Vagina (tissue), 2 donors: ENCODE measurements at regions not wholly inside any gene's neighbourhood (a gene's known extent, or its start where the extent isn't known, plus 50 kb on each side); places are given as distances from the start of the nearest gene placed in this dataset.

Experiments used
- DNase-seq, 2 donors: peaks; one replicate each; pipeline ENCODE4 v3.0.0-alpha.2; 2017; ENCODE audit errors: extremely low spot score in 2 of 2
- H3K27ac ChIP-seq: fragments of 200-600 bp; sonication (generic); one replicate; pipeline ENCODE4 v1.5.1; 2019
- H3K27me3 ChIP-seq: fragments of 200-600 bp; sonication (generic); one replicate; pipeline ENCODE4 v1.5.1; 2019
- H3K36me3 ChIP-seq, 2 donors: fragments of 200-600 bp; sonication (generic); one replicate each; pipeline ENCODE4 v1.5.1; 2017 to 2019
- H3K4me1 ChIP-seq: fragments of 200-600 bp; sonication (generic); one replicate; pipeline ENCODE4 v1.5.1; 2019
- H3K4me3 ChIP-seq, 2 donors: fragments of 200-600 bp; sonication (generic); 1 replicate in 1 of 2; 2 replicates in 1 of 2; pipeline ENCODE4 v1.5.1; 2016 to 2019
- H3K9me3 ChIP-seq: fragments of 200-600 bp; sonication (generic); one replicate; pipeline ENCODE4 v1.5.1; 2019
- POLR2A ChIP-seq, 2 donors: fragments of 450-650 bp; IDR thresholded peaks; one replicate each; pipeline ENCODE4 v1.6.1; 2017; ENCODE audit warnings: antibody characterized with exemption in 2 of 2, mild to moderate bottlenecking in 2 of 2, moderate library complexity in 2 of 2
- POLR2AphosphoS5 ChIP-seq, 2 donors: sonication (generic); formaldehyde crosslinking; IDR thresholded peaks; one replicate each; pipeline ENCODE4 v1.9.0; 2017; ENCODE audit warnings: antibody characterized with exemption in 2 of 2, mild to moderate bottlenecking in 2 of 2, low read depth in 1 of 2; ENCODE audit not compliant: insufficient read depth in 1 of 2
- intact Hi-C: fragments of 100-400 bp; cut with DNase I; formaldehyde crosslinking; loops from one replicate; pipeline ENCODE4 v1.15.1; 2023
- TF ChIP-seq, protein P1 (sequence below), 3 experiments: fragments of 450-650 bp in 2 of 3; fragments of 200-600 bp in 1 of 3; sonication (generic) in 1 of 3; IDR thresholded peaks; one replicate each; pipeline ENCODE4 v1.5.1; 2017 to 2019; ENCODE audit warnings: antibody characterized with exemption in 3 of 3, mild to moderate bottlenecking in 2 of 3, moderate library complexity in 2 of 3

DNA sequence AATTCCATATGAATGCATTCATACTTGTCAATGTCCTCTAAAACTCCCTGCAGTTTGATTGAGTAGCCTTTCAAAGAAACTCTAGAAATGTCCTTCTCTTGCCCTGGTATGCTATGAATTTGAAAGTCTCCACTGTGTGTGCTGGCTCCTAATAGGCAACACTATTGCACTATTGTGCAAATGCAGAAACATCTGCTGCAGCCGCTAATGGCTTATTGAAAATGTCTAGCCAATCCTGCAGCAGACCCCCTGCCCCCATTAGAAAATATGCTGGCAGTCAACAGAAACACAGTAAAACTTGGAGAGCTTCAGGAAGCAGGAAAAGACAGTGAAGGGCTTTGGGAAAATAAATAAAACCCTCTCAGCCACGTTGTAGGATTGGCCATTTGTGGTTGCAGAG is 87.3 kb upstream of the GRAMD2B start:
- no peaks in the 10 kb centered on the region for H3K9me3 ChIP-seq
- no peaks in the 10 kb centered on the region for H3K4me1 ChIP-seq
- H3K36me3 ChIP-seq, result no peaks in the 10 kb centered on the region
- intact Hi-C loops, result loop anchor here (5.0 kb wide), 1 partner anchor 261 kb away; the partner anchor contains the start of gene ALDH7A1
- DNase-seq, result no peak
- TF ChIP-seq, protein P1, sequence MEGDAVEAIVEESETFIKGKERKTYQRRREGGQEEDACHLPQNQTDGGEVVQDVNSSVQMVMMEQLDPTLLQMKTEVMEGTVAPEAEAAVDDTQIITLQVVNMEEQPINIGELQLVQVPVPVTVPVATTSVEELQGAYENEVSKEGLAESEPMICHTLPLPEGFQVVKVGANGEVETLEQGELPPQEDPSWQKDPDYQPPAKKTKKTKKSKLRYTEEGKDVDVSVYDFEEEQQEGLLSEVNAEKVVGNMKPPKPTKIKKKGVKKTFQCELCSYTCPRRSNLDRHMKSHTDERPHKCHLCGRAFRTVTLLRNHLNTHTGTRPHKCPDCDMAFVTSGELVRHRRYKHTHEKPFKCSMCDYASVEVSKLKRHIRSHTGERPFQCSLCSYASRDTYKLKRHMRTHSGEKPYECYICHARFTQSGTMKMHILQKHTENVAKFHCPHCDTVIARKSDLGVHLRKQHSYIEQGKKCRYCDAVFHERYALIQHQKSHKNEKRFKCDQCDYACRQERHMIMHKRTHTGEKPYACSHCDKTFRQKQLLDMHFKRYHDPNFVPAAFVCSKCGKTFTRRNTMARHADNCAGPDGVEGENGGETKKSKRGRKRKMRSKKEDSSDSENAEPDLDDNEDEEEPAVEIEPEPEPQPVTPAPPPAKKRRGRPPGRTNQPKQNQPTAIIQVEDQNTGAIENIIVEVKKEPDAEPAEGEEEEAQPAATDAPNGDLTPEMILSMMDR (IDR thresholded peaks at IDR 0.05), result no peak
- TF ChIP-seq POLR2AphosphoS5 (IDR thresholded peaks at IDR 0.05; ENCODE audit: insufficient read depth in 1 of 2, low read depth in 1 of 2) (no peak), POLR2A (IDR thresholded peaks at IDR 0.05) (no peak)
- no peak overlapping the region for H3K27ac ChIP-seq
- H3K4me3 ChIP-seq, result no peak overlapping the region
- H3K27me3 ChIP-seq, result no peaks in the 10 kb centered on the region

- H3K27ac ChIP-seq, result no peak overlapping the region
- no peaks in the 10 kb centered on the region for H3K9me3 ChIP-seq
- H3K36me3 ChIP-seq, result no peaks in the 10 kb centered on the region
- intact Hi-C loops, result loop anchor here (5.0 kb wide), 1 partner anchor 259 kb away; the partner anchor contains the start of gene ALDH7A1
- H3K27me3 ChIP-seq, result no peaks in the 10 kb centered on the region
- no peaks in the 10 kb centered on the region for H3K4me1 ChIP-seq
- TF ChIP-seq POLR2AphosphoS5 (IDR thresholded peaks at IDR 0.05; ENCODE audit: insufficient read depth in 1 of 2, low read depth in 1 of 2), result no peak
- no peak for DNase-seq
- no peak overlapping the region for H3K4me3 ChIP-seq
These were observed 84.6 kb upstream of the GRAMD2B start for GRCh38 chr5:126338635-126339034.

- Histone ChIP-seq H3K36me3 (no peaks in the 10 kb centered on the region), H3K27ac (no peak overlapping the region), H3K4me3 (no peak overlapping the region), H3K9me3 (no peaks in the 10 kb centered on the region), H3K27me3 (no peaks in the 10 kb centered on the region), H3K4me1 (no peaks in the 10 kb centered on the region)
- intact Hi-C loops, result loop anchor here (5.0 kb wide), 1 partner anchor 258 kb away; the partner anchor contains the start of gene ALDH7A1
- TF ChIP-seq POLR2A (IDR thresholded peaks at IDR 0.05), result no peak
- TF ChIP-seq, protein P1 (IDR thresholded peaks at IDR 0.05), result peak; percentile 67 to 85 (median 70)
- peak in 1 of 2 donors; percentile 46 for TF ChIP-seq POLR2AphosphoS5 (IDR thresholded peaks at IDR 0.05; ENCODE audit: insufficient read depth in 1 of 2, low read depth in 1 of 2)
- DNase-seq, result no peak
These were observed 83.9 kb upstream of the GRAMD2B start for GRCh38 chr5:126339215-126339805.

DNA sequence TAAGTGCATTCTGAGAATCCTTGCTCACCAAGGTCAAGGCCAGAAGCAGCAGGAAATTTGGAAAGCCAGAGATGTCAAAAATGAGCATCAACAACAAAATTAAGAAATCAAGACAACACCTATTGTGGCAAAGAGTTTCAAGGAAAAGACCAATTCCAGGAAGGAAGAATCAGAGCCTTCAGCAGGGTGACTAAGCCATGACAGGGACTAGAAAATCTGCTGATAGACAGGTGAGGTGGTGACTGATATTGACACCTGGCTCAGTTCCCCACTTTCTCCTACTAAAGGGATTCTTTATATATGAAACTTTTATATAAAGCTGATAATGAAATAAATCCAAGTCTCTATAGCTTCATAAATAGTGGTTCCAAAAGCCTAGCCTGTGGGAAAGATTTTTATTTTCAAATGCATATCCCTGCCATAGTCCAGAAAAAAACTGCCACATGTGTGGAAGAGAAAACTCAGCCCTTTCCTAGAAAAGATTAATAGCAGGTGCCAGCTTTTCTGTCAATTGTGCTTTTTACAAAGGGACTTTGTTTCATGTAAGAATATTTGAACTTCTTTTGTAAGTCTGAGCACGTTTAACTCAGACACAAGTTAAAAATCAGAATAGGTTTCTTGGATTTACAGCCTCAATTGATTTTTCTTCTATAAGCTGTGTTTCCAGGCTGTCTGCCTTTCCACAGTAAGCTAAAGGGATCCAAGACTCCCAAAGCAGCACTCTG is 81.1 kb upstream of the GRAMD2B start:
- no peak for DNase-seq
- TF ChIP-seq, protein P1 (IDR thresholded peaks at IDR 0.05), result no peak
- no peak for TF ChIP-seq POLR2A (IDR thresholded peaks at IDR 0.05)
- TF ChIP-seq POLR2AphosphoS5 (IDR thresholded peaks at IDR 0.05; ENCODE audit: insufficient read depth in 1 of 2, low read depth in 1 of 2), result no peak
- Histone ChIP-seq H3K27ac (no peak overlapping the region), H3K4me3 (no peak overlapping the region), H3K9me3 (no peaks in the 10 kb centered on the region), H3K27me3 (no peaks in the 10 kb centered on the region), H3K4me1 (no peaks in the 10 kb centered on the region), H3K36me3 (no peaks in the 10 kb centered on the region)
- intact Hi-C loops, result no loop called here

- H3K36me3 ChIP-seq, result no peaks in the 10 kb centered on the region
- peaks cover 5% of the 10 kb centered on the region for H3K4me1 ChIP-seq
- no peak for DNase-seq
- H3K4me3 ChIP-seq, result no peak overlapping the region
- TF ChIP-seq, protein P1 (IDR thresholded peaks at IDR 0.05), result no peak
- TF ChIP-seq POLR2AphosphoS5 (IDR thresholded peaks at IDR 0.05; ENCODE audit: insufficient read depth in 1 of 2, low read depth in 1 of 2), result no peak
- no peak for TF ChIP-seq POLR2A (IDR thresholded peaks at IDR 0.05)
- no peaks in the 10 kb centered on the region for H3K27me3 ChIP-seq
- H3K9me3 ChIP-seq, result no peaks in the 10 kb centered on the region
- intact Hi-C loops, result no loop called here
- no peak overlapping the region for H3K27ac ChIP-seq
These were observed 74.2 kb upstream of the GRAMD2B start for GRCh38 chr5:126348855-126349635.
